ENCODE measurements at regions not wholly inside any gene's neighbourhood (a gene's known extent, or its start where the extent isn't known, plus 50 kb on each side); places are given as distances from the start of the nearest gene placed in this dataset.
A peak's percentile ranks its signal among the peaks of the same experiment; 100 is the strongest.

DNA sequence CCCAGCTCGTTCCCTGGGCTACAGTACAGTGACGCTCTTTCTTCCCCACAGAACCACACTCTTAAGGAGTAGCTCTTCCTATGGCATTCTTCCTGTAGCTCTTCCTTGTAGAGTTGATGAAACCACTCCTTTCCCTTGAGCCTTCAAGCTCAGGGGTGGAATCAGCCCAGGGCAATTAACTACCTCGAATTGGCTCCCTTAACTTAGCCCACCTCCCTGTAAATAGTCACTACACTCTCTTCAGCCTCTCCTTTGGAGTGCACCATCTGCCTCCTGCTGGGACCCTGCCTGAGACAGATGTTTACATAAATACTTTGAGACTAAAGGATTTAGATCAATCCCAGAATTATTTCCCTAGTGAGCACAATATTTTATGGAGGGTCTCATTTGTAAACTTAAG, 537.8 kb upstream of the AUTS2 start:
- H3K79me1 ChIP-seq (replicated peaks; ENCODE audit: low read length, poor library complexity, severe bottlenecking), result no peaks in the 10 kb centered on the region
- DNase-seq, result no peak
- no peak overlapping the region for H2AFZ ChIP-seq (ENCODE audit: low read depth, low read length)
- 58% methylated on average over 3 of the region's 3 CpGs for WGBS
- no peak overlapping the region for H2BK120ac ChIP-seq (ENCODE audit: low read depth, low read length)
- no peak overlapping the region for H3K4ac ChIP-seq (ENCODE audit: low read depth in 1 of 2, low read length in 2 of 2)
- no peaks in the 10 kb centered on the region for H3K27me3 ChIP-seq (ENCODE audit: control insufficient read depth in 1 of 2, insufficient read depth in 1 of 2, low read length in 2 of 2)
- no peaks in the 10 kb centered on the region for H3K4me1 ChIP-seq (ENCODE audit: control insufficient read depth, insufficient read depth, low read depth, low read length)
- no peak overlapping the region for H4K8ac ChIP-seq (ENCODE audit: low read length)
- no peak overlapping the region for H2BK5ac ChIP-seq (ENCODE audit: low read depth, low read length, poor library complexity, severe bottlenecking)
- no peak overlapping the region for H3K4me2 ChIP-seq (ENCODE audit: low read length, poor library complexity, severe bottlenecking)
- H3K4me3 ChIP-seq (ENCODE audit: insufficient read depth in 1 of 2, low read depth in 1 of 2, low read length in 2 of 2), result no peak overlapping the region
- no peak overlapping the region for H2BK12ac ChIP-seq (ENCODE audit: low read length in 2 of 2)
- no peak overlapping the region for H3K14ac ChIP-seq (ENCODE audit: low read length in 2 of 2)
- no peak overlapping the region for H3K18ac ChIP-seq (ENCODE audit: low read depth in 1 of 2, low read length in 2 of 2)
- no peak overlapping the region for H3K9ac ChIP-seq (ENCODE audit: low read length)
- no peak overlapping the region for H2AK5ac ChIP-seq (ENCODE audit: low read length, severe bottlenecking)
- no peak overlapping the region for H4K91ac ChIP-seq (ENCODE audit: low read length)
- no peak overlapping the region for H2BK15ac ChIP-seq (ENCODE audit: low read depth, poor library complexity, severe bottlenecking)
- no peak overlapping the region for H3K23ac ChIP-seq (ENCODE audit: low read length in 2 of 2)
- H3K36me3 ChIP-seq (ENCODE audit: control insufficient read depth in 1 of 2, insufficient read depth in 2 of 2, low read depth in 1 of 2, low read length in 2 of 2), result no peaks in the 10 kb centered on the region
- H3K9me3 ChIP-seq (ENCODE audit: control insufficient read depth, low read length), result peaks cover 8% of the 10 kb centered on the region
- H3K27ac ChIP-seq (ENCODE audit: low read length, poor library complexity, severe bottlenecking), result no peak overlapping the region

DNA sequence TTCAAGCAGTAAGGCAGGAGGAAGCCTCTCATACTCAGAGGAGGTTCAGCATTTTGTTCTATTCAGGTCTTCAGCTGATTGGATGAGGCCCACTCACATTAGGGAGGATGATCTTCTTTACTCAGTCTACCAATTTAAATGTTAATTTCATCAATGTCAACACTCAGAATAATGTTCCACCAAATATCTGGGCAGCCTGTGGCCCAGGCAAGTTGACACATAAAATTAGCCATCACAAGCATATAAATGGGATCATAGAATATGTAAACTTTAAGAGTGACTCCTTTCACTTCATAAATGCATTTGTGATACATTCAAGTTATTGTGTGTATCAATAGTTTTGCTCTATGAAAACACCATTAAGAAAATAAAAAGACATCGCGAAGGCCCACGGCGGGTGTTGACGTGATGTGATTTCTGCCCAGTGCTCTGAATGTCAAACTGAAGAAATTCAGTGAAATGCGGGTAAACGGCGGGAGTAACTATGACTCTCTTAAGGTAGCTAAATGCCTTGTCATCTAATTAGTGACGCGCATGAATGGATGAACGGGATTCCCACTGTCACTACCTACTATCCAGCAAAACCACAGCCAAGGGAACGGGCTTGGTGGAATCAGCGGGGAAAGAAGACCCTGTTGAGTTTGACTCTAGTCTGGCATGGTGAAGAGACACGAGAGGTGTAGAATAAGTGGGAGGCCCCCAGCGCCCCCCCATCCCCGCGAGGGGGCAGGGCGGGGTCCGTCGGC, 536.1 kb upstream of the AUTS2 start:
- H2BK12ac ChIP-seq (ENCODE audit: low read length in 2 of 2), result no peak overlapping the region
- no peak overlapping the region for H4K91ac ChIP-seq (ENCODE audit: low read length)
- no peak overlapping the region for H4K8ac ChIP-seq (ENCODE audit: low read length)
- no peak overlapping the region for H2BK15ac ChIP-seq (ENCODE audit: low read depth, poor library complexity, severe bottlenecking)
- H3K23ac ChIP-seq (ENCODE audit: low read length in 2 of 2), result no peak overlapping the region
- no peak overlapping the region for H3K4me2 ChIP-seq (ENCODE audit: low read length, poor library complexity, severe bottlenecking)
- 99% methylated on average over 10 of the region's 20 CpGs for WGBS
- no peak overlapping the region for H2BK5ac ChIP-seq (ENCODE audit: low read depth, low read length, poor library complexity, severe bottlenecking)
- H3K9me3 ChIP-seq (ENCODE audit: control insufficient read depth, low read length), result peaks cover 13% of the 10 kb centered on the region
- DNase-seq, result peak; percentile 0
- H2AFZ ChIP-seq (ENCODE audit: low read depth, low read length), result no peak overlapping the region
- H3K14ac ChIP-seq (ENCODE audit: low read length in 2 of 2), result no peak overlapping the region
- H3K36me3 ChIP-seq (ENCODE audit: control insufficient read depth in 1 of 2, insufficient read depth in 2 of 2, low read depth in 1 of 2, low read length in 2 of 2), result no peaks in the 10 kb centered on the region
- no peak overlapping the region for H3K18ac ChIP-seq (ENCODE audit: low read depth in 1 of 2, low read length in 2 of 2)
- no peak overlapping the region for H2AK5ac ChIP-seq (ENCODE audit: low read length, severe bottlenecking)
- no peak overlapping the region for H3K4me3 ChIP-seq (ENCODE audit: insufficient read depth in 1 of 2, low read depth in 1 of 2, low read length in 2 of 2)
- H2BK120ac ChIP-seq (ENCODE audit: low read depth, low read length), result no peak overlapping the region
- H3K4me1 ChIP-seq (ENCODE audit: control insufficient read depth, insufficient read depth, low read depth, low read length), result no peaks in the 10 kb centered on the region
- no peak overlapping the region for H3K9ac ChIP-seq (ENCODE audit: low read length)
- H3K27me3 ChIP-seq (ENCODE audit: control insufficient read depth in 1 of 2, insufficient read depth in 1 of 2, low read length in 2 of 2), result no peaks in the 10 kb centered on the region
- H3K4ac ChIP-seq (ENCODE audit: low read depth in 1 of 2, low read length in 2 of 2), result no peak overlapping the region
- H3K27ac ChIP-seq (ENCODE audit: low read length, poor library complexity, severe bottlenecking), result no peak overlapping the region
- no peaks in the 10 kb centered on the region for H3K79me1 ChIP-seq (replicated peaks; ENCODE audit: low read length, poor library complexity, severe bottlenecking)

GRCh38 chr7:69067397-69067796, 530.9 kb upstream of the AUTS2 start:
- H3K23ac ChIP-seq (ENCODE audit: low read length in 2 of 2), result no peak overlapping the region
- H2BK12ac ChIP-seq (ENCODE audit: low read length in 2 of 2), result no peak overlapping the region
- no peak overlapping the region for H2AK5ac ChIP-seq (ENCODE audit: low read length, severe bottlenecking)
- H3K9me3 ChIP-seq (ENCODE audit: control insufficient read depth, low read length), result peaks cover 27% of the 10 kb centered on the region
- no peak overlapping the region for H4K8ac ChIP-seq (ENCODE audit: low read length)
- no peak overlapping the region for H4K91ac ChIP-seq (ENCODE audit: low read length)
- no peak for DNase-seq
- H3K36me3 ChIP-seq (ENCODE audit: control insufficient read depth in 1 of 2, insufficient read depth in 2 of 2, low read depth in 1 of 2, low read length in 2 of 2), result no peaks in the 10 kb centered on the region
- no peak overlapping the region for H2BK15ac ChIP-seq (ENCODE audit: low read depth, poor library complexity, severe bottlenecking)
- H3K9ac ChIP-seq (ENCODE audit: low read length), result no peak overlapping the region
- H3K4ac ChIP-seq (ENCODE audit: low read depth in 1 of 2, low read length in 2 of 2), result no peak overlapping the region
- H2AFZ ChIP-seq (ENCODE audit: low read depth, low read length), result no peak overlapping the region
- no peaks in the 10 kb centered on the region for H3K27me3 ChIP-seq (ENCODE audit: control insufficient read depth in 1 of 2, insufficient read depth in 1 of 2, low read length in 2 of 2)
- no peak overlapping the region for H2BK5ac ChIP-seq (ENCODE audit: low read depth, low read length, poor library complexity, severe bottlenecking)
- no peak overlapping the region for H3K4me3 ChIP-seq (ENCODE audit: insufficient read depth in 1 of 2, low read depth in 1 of 2, low read length in 2 of 2)
- H3K4me1 ChIP-seq (ENCODE audit: control insufficient read depth, insufficient read depth, low read depth, low read length), result no peaks in the 10 kb centered on the region
- H2BK120ac ChIP-seq (ENCODE audit: low read depth, low read length), result no peak overlapping the region
- H3K18ac ChIP-seq (ENCODE audit: low read depth in 1 of 2, low read length in 2 of 2), result no peak overlapping the region
- no peak overlapping the region for H3K14ac ChIP-seq (ENCODE audit: low read length in 2 of 2)
- whole genome bisulfite sequencing, result 0% methylated on average over 2 of the region's 3 CpGs
- H3K79me1 ChIP-seq (replicated peaks; ENCODE audit: low read length, poor library complexity, severe bottlenecking), result no peaks in the 10 kb centered on the region
- H3K4me2 ChIP-seq (ENCODE audit: low read length, poor library complexity, severe bottlenecking), result no peak overlapping the region
- H3K27ac ChIP-seq (ENCODE audit: low read length, poor library complexity, severe bottlenecking), result no peak overlapping the region

DNA sequence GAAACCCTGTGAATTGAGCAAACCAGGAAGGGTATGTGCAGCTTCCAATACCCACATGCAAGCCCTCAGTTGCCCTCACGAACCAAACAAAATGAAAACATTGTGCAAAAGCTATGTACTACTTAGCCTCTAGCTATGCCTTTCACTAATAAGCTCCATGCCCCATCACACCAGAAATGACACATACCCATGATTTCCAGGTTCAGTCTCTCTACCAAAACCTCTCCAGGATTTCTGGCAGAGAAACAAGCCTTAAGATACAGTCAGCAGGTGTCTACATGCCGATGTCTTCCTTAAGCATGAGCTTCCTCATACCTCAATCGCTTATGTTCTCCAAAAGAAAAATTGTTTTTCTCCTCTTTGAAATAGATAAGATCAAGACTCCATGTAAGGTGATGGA, 527.8 kb upstream of the AUTS2 start:
- Histone ChIP-seq H2BK120ac (ENCODE audit: low read depth, low read length) (no peak overlapping the region), H3K9me3 (ENCODE audit: control insufficient read depth, low read length) (peaks cover 27% of the 10 kb centered on the region), H3K4me1 (ENCODE audit: control insufficient read depth, insufficient read depth, low read depth, low read length) (no peaks in the 10 kb centered on the region), H2AK5ac (ENCODE audit: low read length, severe bottlenecking) (no peak overlapping the region), H3K27me3 (ENCODE audit: control insufficient read depth in 1 of 2, insufficient read depth in 1 of 2, low read length in 2 of 2) (no peaks in the 10 kb centered on the region), H4K91ac (ENCODE audit: low read length) (no peak overlapping the region), H2BK12ac (ENCODE audit: low read length in 2 of 2) (no peak overlapping the region), H2BK15ac (ENCODE audit: low read depth, poor library complexity, severe bottlenecking) (no peak overlapping the region), H2BK5ac (ENCODE audit: low read depth, low read length, poor library complexity, severe bottlenecking) (no peak overlapping the region), H4K8ac (ENCODE audit: low read length) (no peak overlapping the region), H3K23ac (ENCODE audit: low read length in 2 of 2) (no peak overlapping the region), H3K18ac (ENCODE audit: low read depth in 1 of 2, low read length in 2 of 2) (no peak overlapping the region), H3K4me2 (ENCODE audit: low read length, poor library complexity, severe bottlenecking) (no peak overlapping the region), H3K4me3 (ENCODE audit: insufficient read depth in 1 of 2, low read depth in 1 of 2, low read length in 2 of 2) (no peak overlapping the region), H3K27ac (ENCODE audit: low read length, poor library complexity, severe bottlenecking) (no peak overlapping the region), H3K4ac (ENCODE audit: low read depth in 1 of 2, low read length in 2 of 2) (no peak overlapping the region), H3K36me3 (ENCODE audit: control insufficient read depth in 1 of 2, insufficient read depth in 2 of 2, low read depth in 1 of 2, low read length in 2 of 2) (no peaks in the 10 kb centered on the region), H2AFZ (ENCODE audit: low read depth, low read length) (no peak overlapping the region), H3K9ac (ENCODE audit: low read length) (no peak overlapping the region), H3K79me1 (replicated peaks; ENCODE audit: low read length, poor library complexity, severe bottlenecking) (no peaks in the 10 kb centered on the region), H3K14ac (ENCODE audit: low read length in 2 of 2) (no peak overlapping the region)
- 54% methylated on average over 1 of the region's 3 CpGs for WGBS
- DNase-seq, result no peak
